ENCODE measurements at regions not wholly inside any gene's neighbourhood (a gene's known extent, or its start where the extent isn't known, plus 50 kb on each side); places are given as distances from the start of the nearest gene placed in this dataset.

DNA sequence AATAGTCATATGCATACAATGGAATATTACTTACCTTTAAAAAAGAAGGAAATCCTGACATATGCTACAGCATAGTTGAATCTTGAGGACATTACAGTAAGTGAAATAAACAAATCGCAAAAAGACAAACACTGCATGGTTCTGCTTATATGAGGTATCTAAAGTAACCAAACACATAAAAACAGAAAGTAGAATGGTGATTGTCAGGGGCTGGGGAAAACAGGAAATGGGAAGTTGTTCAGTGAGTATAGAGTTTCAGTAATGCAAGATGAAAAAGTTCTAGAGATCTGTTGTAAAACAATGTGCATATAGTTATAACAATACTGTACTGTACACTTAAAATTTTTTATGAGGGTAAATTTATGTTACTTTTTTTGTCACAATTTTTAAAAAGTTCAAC, 219.4 kb downstream of the KLF5 start:
- intact Hi-C loops (cut with micrococcal nuclease; ENCODE audit: unreplicated experiment): no loop called here
- no peak overlapping the region for H3K27ac Mint-ChIP-seq (ENCODE audit: unreplicated experiment)
- H3K36me3 Mint-ChIP-seq (ENCODE audit: insufficient read depth, unreplicated experiment): no peaks in the 10 kb centered on the region
- no peak overlapping the region for H3K4me3 ChIP-seq (ENCODE audit: low read depth, low read length)
- H3K27me3 Mint-ChIP-seq (ENCODE audit: insufficient read depth, unreplicated experiment): no peaks in the 10 kb centered on the region
- H3K4me1 ChIP-seq: peaks cover 11% of the 10 kb centered on the region; the same call in 1 of the 2 replicates
- peaks cover 14% of the 10 kb centered on the region for H3K9me3 Mint-ChIP-seq (ENCODE audit: unreplicated experiment)
- peaks cover 3% of the 10 kb centered on the region for H3K4me1 Mint-ChIP-seq (ENCODE audit: low read depth, unreplicated experiment)
- H3K4me3 Mint-ChIP-seq (ENCODE audit: unreplicated experiment): no peak overlapping the region
- ChIA-PET POLR2A (no interaction called here), CTCF (no interaction called here)
- H3K9me3 ChIP-seq: no peaks in the 10 kb centered on the region; the same call in 1 of the 2 replicates
- no peaks in the 10 kb centered on the region for H3K27me3 ChIP-seq (replicated peaks; ENCODE audit: control insufficient read depth, insufficient read depth, low read length)
- no peak for DNase-seq
- TF ChIP-seq, protein P1, sequence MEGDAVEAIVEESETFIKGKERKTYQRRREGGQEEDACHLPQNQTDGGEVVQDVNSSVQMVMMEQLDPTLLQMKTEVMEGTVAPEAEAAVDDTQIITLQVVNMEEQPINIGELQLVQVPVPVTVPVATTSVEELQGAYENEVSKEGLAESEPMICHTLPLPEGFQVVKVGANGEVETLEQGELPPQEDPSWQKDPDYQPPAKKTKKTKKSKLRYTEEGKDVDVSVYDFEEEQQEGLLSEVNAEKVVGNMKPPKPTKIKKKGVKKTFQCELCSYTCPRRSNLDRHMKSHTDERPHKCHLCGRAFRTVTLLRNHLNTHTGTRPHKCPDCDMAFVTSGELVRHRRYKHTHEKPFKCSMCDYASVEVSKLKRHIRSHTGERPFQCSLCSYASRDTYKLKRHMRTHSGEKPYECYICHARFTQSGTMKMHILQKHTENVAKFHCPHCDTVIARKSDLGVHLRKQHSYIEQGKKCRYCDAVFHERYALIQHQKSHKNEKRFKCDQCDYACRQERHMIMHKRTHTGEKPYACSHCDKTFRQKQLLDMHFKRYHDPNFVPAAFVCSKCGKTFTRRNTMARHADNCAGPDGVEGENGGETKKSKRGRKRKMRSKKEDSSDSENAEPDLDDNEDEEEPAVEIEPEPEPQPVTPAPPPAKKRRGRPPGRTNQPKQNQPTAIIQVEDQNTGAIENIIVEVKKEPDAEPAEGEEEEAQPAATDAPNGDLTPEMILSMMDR (IDR thresholded peaks at IDR 0.05; ENCODE audit: insufficient read depth in 1 of 2, low read depth in 1 of 2, low read length in 1 of 2, severe bottlenecking in 1 of 2, unreplicated experiment in 1 of 2): no peak
- BruUV-seq (replicated peaks): no TSS peak
- H3K36me3 ChIP-seq (ENCODE audit: control insufficient read depth, insufficient read depth, low read length): no peaks in the 10 kb centered on the region

DNA sequence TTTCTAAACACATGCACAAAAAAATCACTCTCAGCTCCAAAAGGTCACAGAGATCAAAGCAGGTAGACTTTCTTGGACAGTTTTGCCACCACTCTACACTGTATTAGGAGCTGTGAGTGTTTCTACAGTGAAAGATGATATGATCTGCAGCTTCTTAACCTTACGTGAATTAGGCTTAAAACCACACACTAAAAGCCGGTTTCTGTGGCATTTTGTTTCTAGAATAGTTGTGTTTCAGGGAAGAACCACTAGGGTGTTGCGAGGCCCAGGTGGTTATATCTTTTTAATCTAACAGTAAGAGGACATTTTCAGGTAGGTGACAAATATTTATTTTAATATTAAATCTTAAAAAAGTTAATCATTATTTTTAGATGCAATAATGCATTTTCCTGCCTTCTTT, 216.4 kb downstream of the KLF5 start:
- Mint-ChIP-seq H3K36me3 (ENCODE audit: insufficient read depth, unreplicated experiment) (no peaks in the 10 kb centered on the region), H3K27ac (ENCODE audit: unreplicated experiment) (no peak overlapping the region), H3K4me3 (ENCODE audit: unreplicated experiment) (no peak overlapping the region), H3K4me1 (ENCODE audit: low read depth, unreplicated experiment) (peaks cover 7% of the 10 kb centered on the region), H3K9me3 (ENCODE audit: unreplicated experiment) (peaks cover 16% of the 10 kb centered on the region), H3K27me3 (ENCODE audit: insufficient read depth, unreplicated experiment) (no peaks in the 10 kb centered on the region)
- CTCF ChIA-PET: no interaction called here
- Histone ChIP-seq H3K27me3 (replicated peaks; ENCODE audit: control insufficient read depth, insufficient read depth, low read length) (no peaks in the 10 kb centered on the region), H3K4me1 (peaks cover 12% of the 10 kb centered on the region; the same call in 1 of the 2 replicates), H3K4me3 (ENCODE audit: low read depth, low read length) (no peak overlapping the region), H3K36me3 (ENCODE audit: control insufficient read depth, insufficient read depth, low read length) (no peaks in the 10 kb centered on the region), H3K9me3 (no peaks in the 10 kb centered on the region; the same call in 1 of the 2 replicates)
- intact Hi-C loops (cut with micrococcal nuclease; ENCODE audit: unreplicated experiment): no loop called here
- no TSS peak for BruUV-seq (replicated peaks)
- DNase-seq: no peak
- POLR2A ChIA-PET: no interaction called here
- TF ChIP-seq, protein P1 (IDR thresholded peaks at IDR 0.05; ENCODE audit: insufficient read depth in 1 of 2, low read depth in 1 of 2, low read length in 1 of 2, severe bottlenecking in 1 of 2, unreplicated experiment in 1 of 2): no peak

DNA sequence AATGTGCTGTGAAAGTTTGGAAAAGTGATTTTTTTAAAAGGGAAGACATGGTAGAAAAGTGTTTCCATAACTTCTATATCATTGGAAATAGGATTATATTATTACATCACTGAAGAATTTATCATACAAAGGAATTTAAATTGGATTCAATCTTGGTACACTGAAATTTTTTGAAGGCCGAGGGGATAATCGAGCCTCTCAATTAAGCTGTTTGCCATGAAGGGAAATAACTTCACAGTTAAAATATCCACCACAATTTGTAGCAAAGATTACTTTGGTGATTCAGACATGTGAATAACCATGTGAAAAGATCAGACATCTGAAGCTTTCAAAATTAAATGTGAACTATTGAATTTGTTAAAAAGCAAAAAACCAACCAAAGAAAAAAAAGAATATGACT, 215.3 kb downstream of the KLF5 start:
- Histone ChIP-seq H3K4me1 (peaks cover 12% of the 10 kb centered on the region; the same call in 1 of the 2 replicates), H3K36me3 (ENCODE audit: control insufficient read depth, insufficient read depth, low read length) (no peaks in the 10 kb centered on the region), H3K27me3 (replicated peaks; ENCODE audit: control insufficient read depth, insufficient read depth, low read length) (no peaks in the 10 kb centered on the region), H3K4me3 (ENCODE audit: low read depth, low read length) (no peak overlapping the region), H3K9me3 (peaks cover 6% of the 10 kb centered on the region)
- H3K27ac Mint-ChIP-seq (ENCODE audit: unreplicated experiment): no peak overlapping the region
- TF ChIP-seq, protein P1 (IDR thresholded peaks at IDR 0.05; ENCODE audit: insufficient read depth in 1 of 2, low read depth in 1 of 2, low read length in 1 of 2, severe bottlenecking in 1 of 2, unreplicated experiment in 1 of 2): no peak
- peaks cover 25% of the 10 kb centered on the region for H3K9me3 Mint-ChIP-seq (ENCODE audit: unreplicated experiment)
- H3K4me3 Mint-ChIP-seq (ENCODE audit: unreplicated experiment): no peak overlapping the region
- H3K27me3 Mint-ChIP-seq (ENCODE audit: insufficient read depth, unreplicated experiment): no peaks in the 10 kb centered on the region
- intact Hi-C loops (cut with micrococcal nuclease; ENCODE audit: unreplicated experiment): no loop called here
- no peak for DNase-seq
- BruUV-seq (replicated peaks): no TSS peak
- H3K4me1 Mint-ChIP-seq (ENCODE audit: low read depth, unreplicated experiment): peaks cover 7% of the 10 kb centered on the region
- POLR2A ChIA-PET: interaction anchor here (0.5 kb wide), 1 partner anchor 214 kb away, joined by 6 read pairs; no protein-coding TSS in a partner anchor
- no peaks in the 10 kb centered on the region for H3K36me3 Mint-ChIP-seq (ENCODE audit: insufficient read depth, unreplicated experiment)
- CTCF ChIA-PET: interaction anchor here (0.7 kb wide), 1 partner anchor 34 kb away, joined by 3 read pairs; no protein-coding TSS in a partner anchor

Data from Caco-2 (cell line).